WTC11 (cell line): ENCODE measurements at regions not wholly inside any gene's neighbourhood (a gene's known extent, or its start where the extent isn't known, plus 50 kb on each side); places are given as distances from the start of the nearest gene placed in this dataset.

ENCODE experiments used
- ATAC-seq: fragments of 200-7000 bp; cut with Tn5 transposase; 2 replicates; pipeline ENCODE4 v1.10.0; 2021; ENCODE audit warnings: mild to moderate bottlenecking, moderate library complexity
- CTCF ChIA-PET: fragments of 300-600 bp; sonication (Branson Sonifier 250); formaldehyde crosslinking; loops from one replicate; lab custom pipeline; 2021; ENCODE audit warnings: antibody characterized with exemption; lab: Charles Lee
- POLR2A ChIA-PET: fragments of 350-600 bp; sonication (Branson Sonifier 250); formaldehyde crosslinking; loops from one replicate; lab custom pipeline; 2021; ENCODE audit warnings: antibody characterized with exemption; lab: Charles Lee
- DNase-seq: peaks from one replicate; pipeline ENCODE4 v3.0.0; 2021; ENCODE audit warnings: low spot score
- H3K27ac Mint-ChIP-seq: 2 replicates; pipeline ENCODE4 v1.8.0; 2021; ENCODE audit warnings: mixed read lengths
- H3K27me3 Mint-ChIP-seq: 2 replicates; pipeline ENCODE4 v1.8.0; 2021; ENCODE audit warnings: low read depth, mild to moderate bottlenecking, moderate library complexity, mixed read lengths
- H3K36me3 Mint-ChIP-seq: 2 replicates; pipeline ENCODE4 v1.8.0; 2021; ENCODE audit warnings: mixed read lengths
- H3K4me1 Mint-ChIP-seq: 2 replicates; pipeline ENCODE4 v1.8.0; 2022; ENCODE audit warnings: mixed read lengths
- H3K4me3 Mint-ChIP-seq: 2 replicates; pipeline ENCODE4 v1.8.0; 2021; ENCODE audit warnings: mild to moderate bottlenecking, moderate library complexity, mixed read lengths
- H3K9me3 Mint-ChIP-seq: 2 replicates; pipeline ENCODE4 v1.8.0; 2021; ENCODE audit warnings: mixed read lengths
- CBFB ChIP-seq: sonication (generic); formaldehyde crosslinking; IDR thresholded peaks from 2 replicates; pipeline ENCODE4 v1.8.1; 2022; ENCODE audit warnings: mild to moderate bottlenecking, low read depth, missing genetic modification reagents
- CDX4 ChIP-seq: fragments of 250-450 bp; sonication (Bioruptor Pico); IDR thresholded peaks from 2 replicates; pipeline ENCODE4 v1.9.0; 2021; ENCODE audit warnings: moderate library complexity, mild to moderate bottlenecking, inconsistent platforms, borderline replicate concordance
- E2F5 ChIP-seq: sonication (generic); formaldehyde crosslinking; IDR thresholded peaks from 2 replicates; pipeline ENCODE4 v1.8.1; 2022; ENCODE audit warnings: mild to moderate bottlenecking, moderate library complexity, missing genetic modification reagents
- ETV6 ChIP-seq: sonication (generic); formaldehyde crosslinking; IDR thresholded peaks from 2 replicates; pipeline ENCODE4 v1.8.1; 2022; ENCODE audit warnings: mild to moderate bottlenecking, missing genetic modification reagents
- FOXP1 ChIP-seq: sonication (generic); formaldehyde crosslinking; IDR thresholded peaks from 2 replicates; pipeline ENCODE4 v1.8.0; 2022; ENCODE audit warnings: missing genetic modification reagents, mild to moderate bottlenecking, moderate library complexity, borderline replicate concordance
- GRHL2 ChIP-seq: fragments of 250-450 bp; sonication (Bioruptor Pico); IDR thresholded peaks from 2 replicates; pipeline ENCODE4 v1.8.0; 2022; ENCODE audit warnings: mild to moderate bottlenecking, moderate library complexity; ENCODE audit not compliant: insufficient replicate concordance, severe bottlenecking
- HMGXB4 ChIP-seq: sonication (generic); formaldehyde crosslinking; IDR thresholded peaks from 2 replicates; pipeline ENCODE4 v1.8.1; 2023; ENCODE audit warnings: mild to moderate bottlenecking, moderate library complexity, missing genetic modification reagents
- IRF2 ChIP-seq: sonication (generic); formaldehyde crosslinking; IDR thresholded peaks from 2 replicates; pipeline ENCODE4 v1.8.0; 2022; ENCODE audit warnings: low read depth, missing genetic modification reagents, borderline replicate concordance
- KAT7 ChIP-seq: sonication (generic); formaldehyde crosslinking; IDR thresholded peaks from 2 replicates; pipeline ENCODE4 v1.8.1; 2023; ENCODE audit warnings: missing genetic modification reagents, mild to moderate bottlenecking, borderline replicate concordance
- MYBL2 ChIP-seq: sonication (generic); formaldehyde crosslinking; IDR thresholded peaks from 2 replicates; pipeline ENCODE4 v1.8.1; 2023; ENCODE audit warnings: mild to moderate bottlenecking, moderate library complexity, missing genetic modification reagents
- NFE2L1 ChIP-seq: sonication (generic); formaldehyde crosslinking; IDR thresholded peaks from 2 replicates; pipeline ENCODE4 v1.8.1; 2023; ENCODE audit warnings: missing genetic modification reagents
- PREB ChIP-seq: sonication (generic); formaldehyde crosslinking; IDR thresholded peaks from 2 replicates; pipeline ENCODE4 v1.8.1; 2022; ENCODE audit warnings: mild to moderate bottlenecking, missing genetic modification reagents, moderate library complexity, borderline replicate concordance
- STAT6 ChIP-seq: sonication (generic); formaldehyde crosslinking; conservative IDR thresholded peaks from 2 replicates; pipeline ENCODE4 v1.8.1; 2023; ENCODE audit warnings: mild to moderate bottlenecking, low read depth, missing genetic modification reagents, moderate library complexity
- ZMAT4 ChIP-seq: fragments of 250-450 bp; sonication (Bioruptor Pico); IDR thresholded peaks from 2 replicates; pipeline ENCODE4 v1.9.0; 2021; ENCODE audit warnings: mild to moderate bottlenecking
- ZNF425 ChIP-seq: fragments of 250-450 bp; sonication (Bioruptor Pico); conservative IDR thresholded peaks from 2 replicates; pipeline ENCODE4 v1.9.0; 2021; ENCODE audit warnings: mild to moderate bottlenecking
- ZSCAN18 ChIP-seq: fragments of 250-450 bp; sonication (Bioruptor Pico); IDR thresholded peaks from 2 replicates; pipeline ENCODE4 v2.1.2; 2022; ENCODE audit warnings: mild to moderate bottlenecking, moderate library complexity

- ATAC-seq: no peak
- no peaks in the 10 kb centered on the region for H3K4me1 Mint-ChIP-seq
- H3K36me3 Mint-ChIP-seq: peaks cover 23% of the 10 kb centered on the region
- CTCF ChIA-PET: no interaction called here
- H3K27ac Mint-ChIP-seq: no peak overlapping the region
- no peak overlapping the region for H3K4me3 Mint-ChIP-seq
- no peaks in the 10 kb centered on the region; the same call in 1 of the 2 replicates for H3K27me3 Mint-ChIP-seq
- no peak for TF ChIP-seq NFE2L1 (CRISPR knock-in tag)
- TF ChIP-seq ZNF425: no peak
- TF ChIP-seq ZMAT4 (CRISPR knock-in tag): no peak
- TF ChIP-seq CDX4 (CRISPR knock-in tag): no peak
- no peak for TF ChIP-seq STAT6
- TF ChIP-seq PREB: no peak
- TF ChIP-seq E2F5 (CRISPR knock-in tag): no peak
- no peak for TF ChIP-seq HMGXB4 (CRISPR knock-in tag)
- no peak for DNase-seq
- POLR2A ChIA-PET: no interaction called here
- H3K9me3 Mint-ChIP-seq: peaks cover 44% of the 10 kb centered on the region
Observed at GRCh38 chr15:70336425-70337009, 238.8 kb upstream of the TLE3 start.

- no peak for DNase-seq
- Mint-ChIP-seq H3K36me3 (peaks cover 32% of the 10 kb centered on the region), H3K27me3 (no peaks in the 10 kb centered on the region; the same call in 1 of the 2 replicates), H3K9me3 (peaks cover 61% of the 10 kb centered on the region), H3K4me1 (no peaks in the 10 kb centered on the region), H3K4me3 (no peak overlapping the region), H3K27ac (no peak overlapping the region)
- ChIA-PET POLR2A (no interaction called here), CTCF (no interaction called here)
- ATAC-seq: no peak
- TF ChIP-seq GRHL2: no peak
- TF ChIP-seq NFE2L1 (CRISPR knock-in tag): no peak
- TF ChIP-seq IRF2 (CRISPR knock-in tag): no peak
- TF ChIP-seq PREB: no peak
- TF ChIP-seq ZMAT4 (CRISPR knock-in tag): no peak
- no peak for TF ChIP-seq ZSCAN18 (CRISPR knock-in tag)
- TF ChIP-seq HMGXB4 (CRISPR knock-in tag): no peak
- no peak for TF ChIP-seq FOXP1 (CRISPR knock-in tag)
- no peak for TF ChIP-seq CDX4 (CRISPR knock-in tag)
- no peak for TF ChIP-seq ETV6
- no peak for TF ChIP-seq CBFB (CRISPR knock-in tag)
- TF ChIP-seq MYBL2 (CRISPR knock-in tag): no peak
- TF ChIP-seq KAT7 (CRISPR knock-in tag): no peak
Observed at GRCh38 chr15:70334286-70334685, 236.6 kb upstream of the TLE3 start.
